HG03378 (cell line): ENCODE measurements at regions not wholly inside any gene's neighbourhood (a gene's known extent, or its start where the extent isn't known, plus 50 kb on each side); places are given as distances from the start of the nearest gene placed in this dataset.

Source experiments
- ATAC-seq: cut with Tn5 transposase; IDR thresholded peaks from one replicate; pipeline ENCODE4 v1.9.1; 2021; ENCODE audit warnings: mild to moderate bottlenecking, moderate library complexity; ENCODE audit not compliant: unreplicated experiment

- ATAC-seq: no peak
Observed at GRCh38 chr11:27907530-27907929, 200.4 kb downstream of the KIF18A start.

GRCh38 chr11:27907091-27907490 is 200.9 kb downstream of the KIF18A start:
- no peak for ATAC-seq

DNA sequence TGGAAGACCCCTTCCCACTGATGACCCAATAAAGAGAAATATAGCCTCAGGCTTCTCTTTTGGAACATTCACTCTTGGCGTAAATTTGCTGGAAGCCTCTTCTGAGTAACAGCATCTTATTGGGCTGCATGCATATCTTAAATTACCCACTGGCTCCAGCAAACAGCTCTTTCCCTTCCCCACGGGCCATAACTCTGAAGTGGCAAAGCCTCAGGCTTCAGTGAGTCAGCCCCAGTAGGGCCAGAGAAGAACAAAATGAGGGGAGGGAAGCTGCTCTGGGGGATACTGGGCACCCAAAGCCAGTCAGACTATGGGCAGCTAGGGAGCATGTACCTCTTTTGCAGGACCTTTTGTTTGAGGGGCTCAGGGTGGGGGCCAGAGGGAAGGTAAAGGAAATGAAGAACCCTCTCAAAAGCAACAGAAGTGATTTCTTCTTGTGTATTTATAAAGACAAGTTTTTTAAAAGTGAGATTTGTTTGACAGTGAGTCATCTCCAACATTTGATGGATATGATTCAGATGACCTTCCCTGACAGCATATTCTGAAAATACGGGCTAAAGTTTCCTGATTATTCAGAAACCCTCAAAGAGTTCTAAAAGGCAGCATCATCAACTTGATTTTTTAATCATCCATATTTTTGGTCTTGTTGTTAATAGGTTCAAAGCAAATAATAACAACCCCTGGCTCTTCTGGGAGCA is 203.4 kb downstream of the KIF18A start:
- no peak for ATAC-seq

GRCh38 chr11:27902981-27903624 is 202.8 kb upstream of the BDNF start:
- no peak for ATAC-seq

DNA sequence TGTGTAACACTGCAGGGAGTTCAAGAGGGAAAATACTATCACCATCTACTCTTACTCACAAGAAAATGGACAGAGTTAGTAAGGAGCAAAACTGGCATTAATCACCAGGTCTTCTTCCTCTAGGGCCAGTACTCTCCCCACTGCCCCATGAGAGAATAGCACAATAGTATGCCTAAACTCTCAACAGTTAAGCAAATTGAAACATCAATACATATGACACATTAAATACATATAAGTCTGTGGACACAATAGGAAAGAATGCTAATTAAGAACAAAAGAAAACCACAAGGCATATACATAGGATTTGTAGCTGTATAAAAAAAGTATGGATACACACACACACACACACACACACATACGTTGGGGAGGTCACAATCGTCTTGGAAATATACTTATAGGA is 197.9 kb upstream of the BDNF start:
- no peak for ATAC-seq

- ATAC-seq: no peak
Observed at GRCh38 chr11:27896096-27896495, 195.8 kb upstream of the BDNF start.

DNA sequence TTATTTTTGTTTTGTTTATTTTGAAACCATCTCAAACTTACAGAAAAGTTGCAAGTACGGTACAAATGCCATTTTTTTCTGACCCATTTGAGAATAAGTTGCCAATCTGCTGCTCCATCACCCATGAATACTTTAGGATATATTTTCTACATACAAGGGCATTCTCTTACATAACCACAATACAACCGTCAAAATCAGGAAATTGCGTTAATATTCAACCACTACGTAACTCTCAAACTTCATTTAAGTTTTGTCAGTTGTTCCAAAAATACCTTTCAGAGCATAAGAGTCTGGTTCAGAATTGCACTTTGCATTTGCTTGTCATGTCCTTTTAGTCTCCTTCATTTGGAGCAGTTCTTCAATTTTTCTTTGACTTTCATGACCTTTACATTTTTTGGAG is 194.3 kb upstream of the BDNF start:
- peak; percentile 82 for ATAC-seq

- ATAC-seq: no peak
Observed at GRCh38 chr11:27886857-27887256, 186.6 kb upstream of the BDNF start.

GRCh38 chr11:27882066-27882697 is 181.9 kb upstream of the BDNF start:
- peak; percentile 71 for ATAC-seq

- no peak for ATAC-seq
Observed at GRCh38 chr11:27875831-27876775, 175.8 kb upstream of the BDNF start.

DNA sequence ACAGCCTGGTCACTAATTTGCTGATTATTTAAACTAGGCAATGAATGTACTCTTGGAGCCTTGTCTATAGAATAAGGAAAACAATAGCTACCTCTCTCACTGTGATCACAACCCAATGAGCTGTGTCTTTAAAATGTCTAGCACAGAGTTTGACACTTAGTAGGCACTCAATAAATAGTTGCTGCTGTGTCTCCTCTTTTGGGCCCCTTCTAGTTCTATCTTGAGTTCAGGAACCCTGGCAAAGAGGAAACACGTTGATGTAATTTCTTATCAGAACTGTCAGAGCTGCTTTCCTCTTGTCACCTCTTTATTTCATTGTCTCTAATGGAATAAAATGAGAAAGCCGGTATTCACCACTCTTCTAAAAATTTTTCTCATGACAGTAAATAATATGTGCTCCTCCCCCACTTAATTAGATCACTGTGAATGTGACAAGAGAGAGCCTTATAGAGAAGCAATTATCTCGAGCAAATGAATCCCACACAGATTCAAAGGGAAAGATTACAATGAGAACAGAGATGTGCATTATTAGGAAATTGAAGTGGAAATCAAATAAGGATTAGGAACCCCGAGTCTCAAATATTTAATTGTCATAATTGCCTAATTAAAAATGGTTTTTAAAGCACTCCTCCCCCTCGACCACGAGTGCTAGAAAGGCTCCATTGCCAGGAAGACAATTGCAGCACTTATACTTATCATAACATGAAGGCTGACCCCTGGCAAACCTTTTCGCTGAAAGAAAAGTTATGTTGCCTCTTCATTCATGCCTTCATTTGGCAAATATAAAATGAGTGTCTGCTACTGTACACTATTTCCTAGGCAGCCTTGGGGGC is 175.0 kb upstream of the BDNF start:
- no peak for ATAC-seq

DNA sequence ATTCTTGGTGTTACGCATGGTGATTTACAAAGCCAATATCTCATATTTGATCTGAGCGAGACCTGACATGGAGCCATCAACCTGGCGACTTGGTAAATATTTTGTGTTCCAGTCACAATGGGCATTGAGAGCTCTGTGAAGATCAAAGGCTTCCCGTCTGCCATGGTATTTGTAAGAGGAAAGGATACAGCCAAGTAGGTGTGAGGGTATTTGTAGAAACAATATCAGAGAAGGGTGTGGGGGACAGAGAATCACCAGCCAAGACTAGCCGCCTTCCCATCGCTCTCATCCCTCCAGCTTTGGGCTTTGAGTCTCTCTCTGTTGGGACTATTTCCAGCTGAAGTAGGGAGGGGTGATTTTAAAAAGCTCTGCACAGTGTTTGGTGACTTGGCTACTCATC is 173.4 kb upstream of the BDNF start:
- no peak for ATAC-seq

DNA sequence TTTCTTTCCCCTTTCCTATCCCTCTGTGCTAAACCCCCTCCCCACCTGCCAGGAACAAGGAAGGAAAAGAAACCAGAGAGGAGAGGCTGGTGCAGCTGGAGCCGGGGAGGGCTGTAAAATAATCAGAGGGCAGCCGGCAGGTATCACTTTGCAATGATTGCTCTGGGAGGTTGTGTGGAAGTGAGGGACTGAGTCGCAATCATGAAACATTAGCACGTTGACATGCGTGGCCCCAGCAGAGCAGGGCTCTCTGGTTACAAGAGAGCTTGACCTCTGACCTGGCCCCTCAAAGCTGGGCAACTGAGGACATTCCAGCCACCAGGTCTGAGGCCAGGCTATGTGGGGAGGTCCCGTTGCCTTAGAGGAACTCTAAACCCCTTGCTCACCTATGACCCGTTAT is 170.8 kb upstream of the BDNF start:
- no peak for ATAC-seq

GRCh38 chr11:27869701-27870100 is 169.4 kb upstream of the BDNF start:
- ATAC-seq: no peak

DNA sequence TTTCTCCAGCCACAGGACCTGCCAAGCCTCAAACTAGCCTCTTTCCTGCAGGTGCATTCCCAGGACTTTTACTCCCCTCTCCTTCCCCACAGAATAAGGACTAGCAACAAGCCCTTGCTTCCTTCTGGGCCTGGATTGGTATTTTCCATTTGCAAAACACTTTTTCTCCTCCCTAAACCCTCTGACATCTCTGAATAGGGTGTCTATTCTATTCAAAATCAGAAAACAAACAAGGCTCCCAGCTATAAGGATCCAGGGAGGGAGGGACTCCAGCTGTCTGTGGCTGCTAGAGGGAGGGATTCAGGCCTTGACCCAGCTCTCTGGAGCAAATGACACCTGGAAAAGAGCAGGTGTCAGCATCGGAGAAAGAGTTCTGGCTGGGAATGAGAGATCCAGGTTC is 168.5 kb upstream of the BDNF start:
- ATAC-seq: no peak

GRCh38 chr11:27868226-27868625 is 168.0 kb upstream of the BDNF start:
- no peak for ATAC-seq

- no peak for ATAC-seq
Observed at GRCh38 chr11:27865105-27865504, 164.8 kb upstream of the BDNF start.

- ATAC-seq: no peak
Observed at GRCh38 chr11:27864611-27865010, 164.4 kb upstream of the BDNF start.

- ATAC-seq: no peak
Observed at GRCh38 chr11:27864091-27864491, 163.8 kb upstream of the BDNF start.

DNA sequence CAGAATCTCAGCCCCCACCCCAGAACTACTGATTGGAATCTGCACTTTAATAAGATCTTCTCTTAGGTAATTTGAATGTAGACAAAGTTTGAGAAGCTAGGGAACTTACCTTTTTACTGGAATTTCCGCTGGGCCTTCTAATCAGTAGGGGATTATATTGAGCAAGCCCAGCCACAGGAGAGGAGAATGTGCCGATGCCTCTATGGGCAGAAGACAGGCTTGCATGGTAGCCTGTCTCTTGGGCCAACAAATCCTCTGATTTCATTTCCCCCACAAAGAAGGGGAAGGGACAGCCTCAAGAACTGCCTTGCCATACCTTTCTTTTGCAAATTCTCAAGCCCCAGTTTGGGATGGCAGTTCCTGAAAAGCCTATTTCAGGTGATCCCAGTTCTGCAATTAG is 163.4 kb upstream of the BDNF start:
- no peak for ATAC-seq
